Gastroesophageal sphincter (tissue), 4 donors: ENCODE measurements at regions not wholly inside any gene's neighbourhood (a gene's known extent, or its start where the extent isn't known, plus 50 kb on each side); places are given as distances from the start of the nearest gene placed in this dataset.

Source experiments
- ATAC-seq: fragments of 150-250 bp; one replicate; pipeline ENCODE4 v1.9.1; 2016; ENCODE audit warnings: mild to moderate bottlenecking, moderate library complexity
- H3K27ac ChIP-seq, 4 donors: fragments of 200-600 bp; sonication (generic) in 3 of 4; 1 replicate in 3 of 4; 2 replicates in 1 of 4; pipeline ENCODE4 v1.5.1; 2016 to 2019
- H3K27me3 ChIP-seq: fragments of 200-600 bp; sonication (generic); one replicate; pipeline ENCODE4 v1.5.1; 2019
- H3K36me3 ChIP-seq, 2 donors: fragments of 200-600 bp; sonication (generic); one replicate each; pipeline ENCODE4 v1.5.1; 2019; ENCODE audit warnings: control low read depth in 1 of 2
- H3K4me1 ChIP-seq, 3 donors: fragments of 200-600 bp; sonication (generic); 1 replicate in 2 of 3; 2 replicates in 1 of 3; pipeline ENCODE4 v1.5.1; 2016 to 2019; ENCODE audit warnings: control low read depth in 2 of 3
- H3K4me3 ChIP-seq, 2 donors: fragments of 200-600 bp; sonication (generic); one replicate each; pipeline ENCODE4 v1.5.1; 2019; ENCODE audit warnings: mild to moderate bottlenecking in 1 of 2, moderate library complexity in 1 of 2
- H3K9me3 ChIP-seq, 3 donors: fragments of 200-600 bp; sonication (generic); one replicate each; pipeline ENCODE4 v1.5.1; 2017 to 2019; ENCODE audit warnings: control low read depth in 2 of 3
- EP300 ChIP-seq: sonication (generic); formaldehyde crosslinking; IDR thresholded peaks from one replicate; pipeline ENCODE4 v1.6.1; 2017; ENCODE audit warnings: antibody characterized with exemption, mild to moderate bottlenecking
- POLR2A ChIP-seq, 2 donors: fragments of 450-650 bp; IDR thresholded peaks; one replicate each; pipeline ENCODE4 v1.6.1; 2017; ENCODE audit warnings: antibody characterized with exemption in 2 of 2, mild to moderate bottlenecking in 2 of 2, moderate library complexity in 1 of 2
- POLR2AphosphoS5 ChIP-seq: sonication (generic); formaldehyde crosslinking; IDR thresholded peaks from one replicate; pipeline ENCODE4 v1.6.1; 2017; ENCODE audit warnings: antibody characterized with exemption
- WGBS, 2 donors: methylation state at CpG; one replicate each; pipeline ENCODE4 v1.1.5; 2018; ENCODE audit warnings: low coverage in 1 of 2; 5-methylcytosine and 5-hydroxymethylcytosine counted together
- TF ChIP-seq, protein P1 (sequence below), 4 experiments: fragments of 200-600 bp in 2 of 4; fragments of 450-650 bp in 2 of 4; sonication (generic) in 1 of 4; IDR thresholded peaks; one replicate each; pipeline ENCODE4 v1.5.1; 2017 to 2019; ENCODE audit warnings: antibody characterized with exemption in 4 of 4, mild to moderate bottlenecking in 2 of 4, moderate library complexity in 2 of 4

- Histone ChIP-seq H3K27ac (no peak overlapping the region), H3K4me1 (no peaks in the 10 kb centered on the region), H3K4me3 (no peak overlapping the region), H3K27me3 (no peaks in the 10 kb centered on the region), H3K36me3 (no peaks in the 10 kb centered on the region), H3K9me3 (no peaks in the 10 kb centered on the region)
- ATAC-seq, result no peak
- 80 to 93% methylated on average over 1 of the region's 1 CpG for WGBS, 2 donors
- TF ChIP-seq POLR2A (IDR thresholded peaks at IDR 0.05) (no peak), EP300 (no peak), POLR2AphosphoS5 (no peak)
- TF ChIP-seq, protein P1, sequence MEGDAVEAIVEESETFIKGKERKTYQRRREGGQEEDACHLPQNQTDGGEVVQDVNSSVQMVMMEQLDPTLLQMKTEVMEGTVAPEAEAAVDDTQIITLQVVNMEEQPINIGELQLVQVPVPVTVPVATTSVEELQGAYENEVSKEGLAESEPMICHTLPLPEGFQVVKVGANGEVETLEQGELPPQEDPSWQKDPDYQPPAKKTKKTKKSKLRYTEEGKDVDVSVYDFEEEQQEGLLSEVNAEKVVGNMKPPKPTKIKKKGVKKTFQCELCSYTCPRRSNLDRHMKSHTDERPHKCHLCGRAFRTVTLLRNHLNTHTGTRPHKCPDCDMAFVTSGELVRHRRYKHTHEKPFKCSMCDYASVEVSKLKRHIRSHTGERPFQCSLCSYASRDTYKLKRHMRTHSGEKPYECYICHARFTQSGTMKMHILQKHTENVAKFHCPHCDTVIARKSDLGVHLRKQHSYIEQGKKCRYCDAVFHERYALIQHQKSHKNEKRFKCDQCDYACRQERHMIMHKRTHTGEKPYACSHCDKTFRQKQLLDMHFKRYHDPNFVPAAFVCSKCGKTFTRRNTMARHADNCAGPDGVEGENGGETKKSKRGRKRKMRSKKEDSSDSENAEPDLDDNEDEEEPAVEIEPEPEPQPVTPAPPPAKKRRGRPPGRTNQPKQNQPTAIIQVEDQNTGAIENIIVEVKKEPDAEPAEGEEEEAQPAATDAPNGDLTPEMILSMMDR (IDR thresholded peaks at IDR 0.05), result no peak
These were observed 291.6 kb upstream of the CBLB start for GRCh38 chr3:106160396-106160795.

- ATAC-seq, result no peak
- Histone ChIP-seq H3K27ac (no peak overlapping the region), H3K27me3 (no peaks in the 10 kb centered on the region), H3K4me3 (no peak overlapping the region), H3K36me3 (no peaks in the 10 kb centered on the region), H3K9me3 (no peaks in the 10 kb centered on the region), H3K4me1 (no peaks in the 10 kb centered on the region)
- TF ChIP-seq POLR2AphosphoS5 (no peak), POLR2A (IDR thresholded peaks at IDR 0.05) (no peak), EP300 (no peak)
- TF ChIP-seq, protein P1 (IDR thresholded peaks at IDR 0.05), result no peak
- WGBS, 2 donors, result 51 to 69% methylated on average over 4 of the region's 4 CpGs
These were observed 292.4 kb upstream of the CBLB start for GRCh38 chr3:106161246-106161645.

DNA sequence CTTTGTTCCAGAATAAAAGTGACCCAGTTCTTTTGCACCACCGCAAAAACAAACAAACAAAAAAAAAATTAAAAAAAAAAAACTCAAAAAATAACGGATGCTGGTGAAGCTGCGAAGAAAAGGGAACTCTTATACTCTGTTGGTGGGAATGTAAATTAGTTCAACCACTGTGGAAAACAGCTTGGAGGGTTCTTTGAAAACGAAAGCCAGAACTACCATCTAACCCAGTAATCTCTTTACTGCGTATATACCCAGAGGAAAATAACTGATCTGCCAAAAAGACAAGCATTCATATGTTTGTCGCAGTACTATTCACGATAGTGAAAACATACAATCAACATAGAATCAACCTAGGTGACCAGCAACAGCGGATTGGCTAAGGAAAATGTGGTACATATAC, 298.9 kb upstream of the CBLB start:
- no peaks in the 10 kb centered on the region for H3K36me3 ChIP-seq
- no peak overlapping the region for H3K4me3 ChIP-seq
- 91 to 96% methylated on average over 8 of the region's 8 CpGs for WGBS, 2 donors
- H3K27ac ChIP-seq, result no peak overlapping the region
- TF ChIP-seq, protein P1 (IDR thresholded peaks at IDR 0.05), result no peak
- TF ChIP-seq POLR2A (IDR thresholded peaks at IDR 0.05) (no peak), EP300 (no peak), POLR2AphosphoS5 (no peak)
- no peaks in the 10 kb centered on the region for H3K9me3 ChIP-seq
- H3K27me3 ChIP-seq, result no peaks in the 10 kb centered on the region
- H3K4me1 ChIP-seq, result no peaks in the 10 kb centered on the region
- no peak for ATAC-seq

DNA sequence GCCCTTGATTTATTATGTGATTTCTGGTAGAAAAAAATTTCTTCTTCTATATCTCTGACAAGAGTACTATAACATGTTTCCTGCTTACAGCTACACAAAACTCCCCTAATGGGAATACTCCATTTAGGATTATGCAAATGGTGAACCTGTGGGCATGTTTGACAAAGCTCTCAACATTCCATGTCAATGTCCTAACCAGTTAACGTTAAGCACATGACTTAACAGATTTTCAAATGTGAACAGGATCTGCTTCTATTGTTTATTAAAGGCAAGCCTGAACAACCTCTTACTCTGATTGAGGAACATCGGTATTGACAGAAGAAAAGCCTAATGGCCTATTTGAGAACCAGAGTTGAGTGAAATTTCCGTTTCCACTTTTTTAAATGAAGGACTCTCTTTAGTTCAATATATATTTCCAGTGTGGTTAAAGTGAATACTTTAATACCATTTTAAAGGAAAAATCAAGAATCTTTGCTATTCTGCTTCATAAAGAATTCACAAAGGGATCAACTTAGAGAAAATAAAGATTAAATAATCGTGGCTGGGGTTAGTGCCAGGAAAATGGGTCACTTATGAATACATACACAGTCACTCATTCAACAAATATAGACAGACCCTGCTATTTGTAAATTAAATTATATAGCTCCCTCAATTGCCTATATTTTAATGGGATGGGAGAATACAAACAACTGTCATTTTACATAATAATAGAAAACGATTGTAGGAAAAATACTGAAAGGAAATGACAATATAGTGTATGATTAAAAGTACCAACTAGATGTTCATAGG, 300.3 kb upstream of the CBLB start:
- WGBS, 2 donors, result 81 to 86% methylated on average over 4 to 5 of the region's 5 CpGs
- Histone ChIP-seq H3K4me3 (no peak overlapping the region), H3K36me3 (no peaks in the 10 kb centered on the region), H3K9me3 (no peaks in the 10 kb centered on the region), H3K27me3 (no peaks in the 10 kb centered on the region), H3K4me1 (no peaks in the 10 kb centered on the region), H3K27ac (no peak overlapping the region)
- no peak for ATAC-seq
- TF ChIP-seq, protein P1 (IDR thresholded peaks at IDR 0.05), result no peak
- no peak for TF ChIP-seq EP300
- no peak for TF ChIP-seq POLR2AphosphoS5
- no peak for TF ChIP-seq POLR2A (IDR thresholded peaks at IDR 0.05)

- no peaks in the 10 kb centered on the region for H3K36me3 ChIP-seq
- ATAC-seq, result no peak
- no peaks in the 10 kb centered on the region for H3K4me1 ChIP-seq
- H3K9me3 ChIP-seq, result no peaks in the 10 kb centered on the region
- no peak overlapping the region for H3K27ac ChIP-seq
- WGBS, 2 donors, result 71 to 92% methylated on average over 1 of the region's 1 CpG
- TF ChIP-seq POLR2A (IDR thresholded peaks at IDR 0.05), result no peak
- TF ChIP-seq, protein P1 (IDR thresholded peaks at IDR 0.05), result no peak
- no peak for TF ChIP-seq EP300
- TF ChIP-seq POLR2AphosphoS5, result no peak
- no peaks in the 10 kb centered on the region for H3K27me3 ChIP-seq
- H3K4me3 ChIP-seq, result no peak overlapping the region
These were observed 301.8 kb upstream of the CBLB start for GRCh38 chr3:106170636-106171035.
